ENCODE measurements at regions not wholly inside any gene's neighbourhood (a gene's known extent, or its start where the extent isn't known, plus 50 kb on each side); places are given as distances from the start of the nearest gene placed in this dataset.

- TF ChIP-seq CTBP2 (IDR thresholded peaks at IDR 0.05; ENCODE audit: borderline replicate concordance, insufficient read depth, insufficient read length, low read length) = no peak
- TF ChIP-seq CHD2 (IDR thresholded peaks at IDR 0.05; ENCODE audit: low read length) = no peak
- TF ChIP-seq SUZ12 (IDR thresholded peaks at IDR 0.05; ENCODE audit: low read length) = no peak
These were observed 1047.6 kb downstream of the TLE4 start (continued) for GRCh38 chr9:80619356-80619755.
